GM18867 (cell line): ENCODE measurements at regions not wholly inside any gene's neighbourhood (a gene's known extent, or its start where the extent isn't known, plus 50 kb on each side); places are given as distances from the start of the nearest gene placed in this dataset.
A peak's percentile ranks its signal among the peaks of the same experiment; 100 is the strongest.
"Not testable (repeated sequence)": the region's sequence is repeated elsewhere in the genome, so short reads cannot be mapped to it uniquely, and the experiment has no call there.

Source experiments
- ATAC-seq: cut with Tn5 transposase; IDR thresholded peaks from one replicate; pipeline ENCODE4 v1.9.1; 2021; ENCODE audit warnings: mild to moderate bottlenecking, moderate library complexity; ENCODE audit not compliant: unreplicated experiment

DNA sequence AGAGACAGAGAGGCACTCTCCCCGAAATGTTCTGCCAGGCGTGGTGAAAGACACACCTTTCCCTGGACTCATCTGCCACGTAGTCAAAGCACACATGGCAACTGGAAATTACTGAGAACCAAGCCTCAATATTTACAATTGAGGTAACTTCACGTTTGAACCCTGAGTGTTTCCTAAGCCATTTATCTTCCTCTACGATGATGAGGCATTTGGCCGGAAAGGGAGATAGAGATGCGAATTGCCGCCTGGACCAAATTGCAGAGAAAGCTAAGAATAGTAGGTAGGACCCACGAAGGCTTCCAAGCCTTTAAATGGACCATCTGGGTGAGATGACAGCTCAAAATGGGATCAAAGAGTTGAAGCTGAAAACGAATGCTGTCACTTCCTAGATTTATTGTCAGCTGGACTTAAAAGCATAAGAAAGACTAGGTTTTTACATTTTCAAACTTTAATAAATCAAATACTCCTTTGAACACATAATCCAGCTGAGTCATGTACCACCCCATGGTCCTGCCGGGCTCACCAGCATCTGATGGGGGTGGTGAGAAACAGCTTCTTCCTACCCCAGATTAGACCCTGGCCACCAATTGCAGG, 135.6 kb upstream of the LYZL2 start:
- ATAC-seq: no peak

DNA sequence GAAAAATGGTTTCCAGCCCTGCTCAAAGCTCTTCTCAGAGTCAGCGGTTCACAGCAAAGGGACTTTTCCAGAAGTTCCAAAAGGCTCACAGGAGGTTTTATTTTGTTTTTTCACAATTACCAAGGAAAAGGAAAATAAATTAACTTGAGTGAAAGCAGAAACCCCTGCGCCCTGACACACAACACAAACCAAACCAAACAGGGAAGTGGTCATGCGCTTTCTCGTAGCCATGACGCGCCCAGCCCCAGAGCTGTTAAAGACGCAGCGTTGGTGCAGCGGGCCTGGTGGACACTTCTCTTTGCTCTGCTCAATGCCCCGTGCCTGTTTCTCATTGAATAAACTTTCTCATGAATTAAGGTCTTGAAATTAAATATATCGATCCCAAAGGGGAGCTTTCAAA, 134.4 kb upstream of the LYZL2 start:
- ATAC-seq: no peak

- ATAC-seq: no peak
These were observed 133.1 kb upstream of the LYZL2 start for GRCh38 chr10:30762620-30763019.

DNA sequence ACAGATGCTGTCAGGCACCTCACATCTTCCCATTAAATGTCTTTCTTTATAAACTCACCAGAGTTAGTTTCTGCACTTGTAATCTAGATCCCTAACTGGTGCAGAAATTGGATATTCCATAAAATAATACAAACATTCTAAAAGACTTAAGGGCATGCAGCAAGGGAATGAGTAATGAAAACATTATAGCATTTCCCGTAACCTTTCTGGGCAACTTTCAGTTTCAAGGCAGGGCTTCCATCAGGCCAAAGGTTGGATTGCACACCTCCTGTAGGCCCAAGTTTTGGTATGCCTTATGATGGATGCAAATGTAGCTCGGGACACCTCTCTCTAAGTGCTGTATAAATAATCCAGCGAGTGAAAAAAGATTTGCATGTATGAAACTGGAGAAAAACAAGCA, 129.9 kb upstream of the LYZL2 start:
- ATAC-seq: no peak

- ATAC-seq: no peak
These were observed 128.8 kb upstream of the LYZL2 start for GRCh38 chr10:30758338-30758737.

- ATAC-seq: no peak
These were observed 127.3 kb upstream of the LYZL2 start for GRCh38 chr10:30756896-30757295.

GRCh38 chr10:30756151-30756550, 126.6 kb upstream of the LYZL2 start:
- no peak for ATAC-seq

GRCh38 chr10:30755441-30755953, 125.9 kb upstream of the LYZL2 start:
- ATAC-seq: no peak

GRCh38 chr10:30752481-30752881, 122.9 kb upstream of the LYZL2 start:
- no peak for ATAC-seq

DNA sequence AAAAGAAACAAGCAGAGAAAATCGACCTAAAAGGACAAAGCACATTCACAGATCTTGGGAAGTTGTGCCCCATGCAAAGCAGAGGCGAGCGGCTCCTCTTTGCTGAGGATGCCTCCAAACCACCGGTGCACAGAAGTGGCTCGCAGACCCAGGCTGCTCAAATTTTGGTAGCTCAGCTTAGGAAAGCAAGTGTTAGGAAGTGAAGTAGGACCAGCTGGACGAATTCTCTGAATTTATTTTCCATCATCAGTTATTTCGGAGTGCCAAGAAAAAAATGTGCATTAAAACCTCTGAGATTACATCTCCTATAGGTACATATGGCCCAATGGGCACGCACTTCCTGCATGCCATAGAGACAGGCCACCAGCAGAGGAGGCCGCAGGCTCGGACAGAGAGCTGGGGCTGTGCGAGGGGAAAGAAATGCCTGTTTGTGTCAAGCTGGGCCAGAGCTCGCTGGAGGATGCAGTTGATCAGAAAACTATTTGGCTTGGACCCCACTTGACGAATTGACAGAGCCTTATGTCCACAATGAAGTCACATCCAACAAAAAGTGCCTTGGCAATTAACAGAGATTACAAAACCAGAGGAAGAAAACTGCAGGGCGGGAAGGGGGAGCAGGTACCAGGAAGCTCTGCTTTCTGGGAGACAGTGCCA, 122.3 kb upstream of the LYZL2 start:
- peak; percentile 67 for ATAC-seq

- ATAC-seq: peak; percentile 33
These were observed 121.6 kb upstream of the LYZL2 start for GRCh38 chr10:30750971-30751677.

DNA sequence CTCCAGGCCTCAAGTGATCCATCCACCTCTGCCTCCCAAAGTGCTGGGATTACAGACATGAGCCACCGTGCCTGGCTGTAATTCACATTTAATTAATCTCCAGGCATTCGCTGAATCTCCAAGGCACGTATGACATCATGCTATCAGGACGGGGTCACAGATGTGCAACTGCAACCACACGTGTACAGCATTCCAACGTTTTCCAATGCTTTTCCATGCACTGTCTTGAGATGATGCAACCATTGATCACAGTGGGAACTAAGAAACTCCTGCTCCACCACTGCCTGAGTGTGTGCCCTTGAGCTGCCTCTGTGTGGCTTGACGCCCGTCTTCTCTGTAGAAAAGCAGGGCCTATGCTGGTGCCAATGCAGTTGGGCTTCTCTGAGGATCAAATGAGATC, 119.8 kb upstream of the LYZL2 start:
- ATAC-seq: no peak

GRCh38 chr10:30748152-30748973, 118.8 kb upstream of the LYZL2 start:
- ATAC-seq: no peak

- ATAC-seq: no peak
These were observed 118.1 kb upstream of the LYZL2 start for GRCh38 chr10:30747633-30748032.

DNA sequence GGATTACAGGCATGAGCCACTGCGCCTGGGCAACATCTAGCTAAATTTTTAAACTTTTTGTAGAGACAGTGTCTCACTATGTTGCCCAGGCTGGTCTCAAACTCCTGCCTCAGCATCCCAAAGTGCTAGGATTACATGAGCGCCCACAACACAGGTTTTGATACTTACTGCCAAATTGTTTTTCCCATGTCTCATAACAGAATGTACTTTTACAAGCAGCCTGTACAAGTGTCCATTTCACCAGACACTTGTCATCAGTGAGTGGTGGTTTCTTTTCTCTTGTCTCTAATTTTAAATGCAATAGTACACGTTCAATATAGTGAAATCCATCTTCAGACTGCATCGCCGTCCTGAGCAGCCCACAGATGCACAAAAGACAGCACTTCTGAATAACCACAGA, 116.4 kb upstream of the LYZL2 start:
- no peak for ATAC-seq

- ATAC-seq: no peak
These were observed 114.6 kb upstream of the LYZL2 start for GRCh38 chr10:30744106-30744505.

- ATAC-seq: no peak
These were observed 114.0 kb upstream of the LYZL2 start for GRCh38 chr10:30743586-30743985.

DNA sequence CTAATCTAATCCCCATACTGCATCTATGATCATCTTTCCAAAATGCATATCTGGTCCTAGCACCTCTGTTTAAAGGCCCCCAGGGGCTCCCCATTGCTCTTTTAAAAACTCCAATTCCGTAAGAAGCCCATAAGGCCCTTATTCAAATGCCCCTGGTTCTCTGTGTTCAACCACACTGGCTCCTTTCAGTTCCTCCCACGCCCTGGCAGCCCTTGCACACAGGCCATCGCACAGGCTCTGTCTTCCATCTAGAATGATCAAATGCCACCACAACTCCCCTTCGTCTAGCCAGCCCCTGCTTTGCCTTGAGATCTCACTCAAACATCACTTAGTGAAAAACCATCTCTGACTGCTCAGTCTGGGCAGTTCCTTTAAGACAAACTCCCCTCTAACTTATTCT, 112.9 kb upstream of the LYZL2 start:
- ATAC-seq: peak; percentile 84

GRCh38 chr10:30740774-30741173, 111.2 kb upstream of the LYZL2 start:
- ATAC-seq: not testable (repeated sequence)

- ATAC-seq: no peak
These were observed 108.9 kb upstream of the LYZL2 start for GRCh38 chr10:30738416-30738815.

DNA sequence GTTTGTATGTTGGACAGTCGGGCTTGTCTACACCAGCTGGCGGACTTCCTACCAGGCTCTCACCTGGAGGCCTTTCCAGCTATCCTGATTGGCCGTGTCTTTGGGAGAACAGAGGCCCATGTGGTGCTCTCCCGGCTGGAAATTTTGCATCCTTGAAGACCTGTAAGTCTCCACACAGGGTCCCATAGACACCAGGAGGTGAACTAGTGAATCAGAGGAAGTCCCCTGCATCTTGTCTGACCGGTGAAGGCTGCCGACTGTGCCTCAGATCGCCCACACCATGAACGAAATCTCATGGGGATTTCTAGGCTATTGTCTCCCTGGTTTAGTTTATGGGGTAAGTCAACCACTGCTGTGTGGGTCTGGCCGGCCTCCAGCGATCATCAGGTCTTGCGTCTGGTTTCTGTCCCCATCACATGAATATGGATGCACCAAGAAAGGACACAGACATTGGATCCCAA, 108.4 kb upstream of the LYZL2 start:
- ATAC-seq: no peak
